ENCODE measurements at regions not wholly inside any gene's neighbourhood (a gene's known extent, or its start where the extent isn't known, plus 50 kb on each side); places are given as distances from the start of the nearest gene placed in this dataset.

- BruUV-seq (replicated peaks): no TSS peak
- TF ChIP-seq EZH2 (IDR thresholded peaks at IDR 0.05; ENCODE audit: borderline replicate concordance, low read depth, low read length, poor library complexity, severe bottlenecking) (no peak), CTCF (conservative IDR thresholded peaks at IDR 0.05; ENCODE audit: low read depth, low read length) (no peak)
- intact Hi-C loops (cut with micrococcal nuclease; ENCODE audit: unreplicated experiment): no loop called here
Observed at GRCh38 chr3:3305084-3305483, 125.6 kb upstream of the CRBN start.

GRCh38 chr3:3303636-3304035 lies 124.1 kb upstream of the CRBN start:
- BruUV-seq (replicated peaks): no TSS peak

More at GRCh38 chr3:3305084-3305483, 125.6 kb upstream of the CRBN start:
- Histone ChIP-seq H3K9me3 (ENCODE audit: low read depth, low read length, poor library complexity, severe bottlenecking) (no peaks in the 10 kb centered on the region), H3K27ac (ENCODE audit: low read depth, low read length, poor library complexity, severe bottlenecking) (no peak overlapping the region), H3K4me1 (ENCODE audit: insufficient read depth, low read length, poor library complexity, severe bottlenecking) (no peaks in the 10 kb centered on the region), H3K27me3 (replicated peaks; ENCODE audit: insufficient read depth, low read depth, low read length, poor library complexity) (no peaks in the 10 kb centered on the region), H3K4me3 (ENCODE audit: low read depth, low read length, poor library complexity, severe bottlenecking) (no peak overlapping the region), H3K36me3 (ENCODE audit: insufficient read depth, low read length, poor library complexity, severe bottlenecking) (no peaks in the 10 kb centered on the region)
- no peak for DNase-seq (ENCODE audit: low spot score)
- ChIA-PET CTCF (no interaction called here), POLR2A (ENCODE audit: low non-redundant PET) (no interaction called here)

GRCh38 chr3:3302964-3303363 lies 123.5 kb upstream of the CRBN start:
- H3K4me3 ChIP-seq (ENCODE audit: low read depth, low read length, poor library complexity, severe bottlenecking): no peak overlapping the region
- POLR2A ChIA-PET (ENCODE audit: low non-redundant PET): no interaction called here
- peaks cover 11% of the 10 kb centered on the region for H3K27me3 ChIP-seq (replicated peaks; ENCODE audit: insufficient read depth, low read depth, low read length, poor library complexity)
- no peaks in the 10 kb centered on the region for H3K9me3 ChIP-seq (ENCODE audit: low read depth, low read length, poor library complexity, severe bottlenecking)
- BruUV-seq (replicated peaks): no TSS peak
- no peak for DNase-seq (ENCODE audit: low spot score)
- no peaks in the 10 kb centered on the region for H3K4me1 ChIP-seq (ENCODE audit: insufficient read depth, low read length, poor library complexity, severe bottlenecking)
- CTCF ChIA-PET: no interaction called here
- no peak overlapping the region for H3K27ac ChIP-seq (ENCODE audit: low read depth, low read length, poor library complexity, severe bottlenecking)
- TF ChIP-seq CTCF (conservative IDR thresholded peaks at IDR 0.05; ENCODE audit: low read depth, low read length) (no peak), EZH2 (IDR thresholded peaks at IDR 0.05; ENCODE audit: borderline replicate concordance, low read depth, low read length, poor library complexity, severe bottlenecking) (no peak)
- intact Hi-C loops (cut with micrococcal nuclease; ENCODE audit: unreplicated experiment): no loop called here
- no peaks in the 10 kb centered on the region for H3K36me3 ChIP-seq (ENCODE audit: insufficient read depth, low read length, poor library complexity, severe bottlenecking)

More at GRCh38 chr3:3303636-3304035, 124.1 kb upstream of the CRBN start:
- Histone ChIP-seq H3K36me3 (ENCODE audit: insufficient read depth, low read length, poor library complexity, severe bottlenecking) (no peaks in the 10 kb centered on the region), H3K9me3 (ENCODE audit: low read depth, low read length, poor library complexity, severe bottlenecking) (no peaks in the 10 kb centered on the region), H3K27ac (ENCODE audit: low read depth, low read length, poor library complexity, severe bottlenecking) (no peak overlapping the region), H3K4me3 (ENCODE audit: low read depth, low read length, poor library complexity, severe bottlenecking) (no peak overlapping the region), H3K4me1 (ENCODE audit: insufficient read depth, low read length, poor library complexity, severe bottlenecking) (no peaks in the 10 kb centered on the region), H3K27me3 (replicated peaks; ENCODE audit: insufficient read depth, low read depth, low read length, poor library complexity) (peaks cover 11% of the 10 kb centered on the region)
- ChIA-PET POLR2A (ENCODE audit: low non-redundant PET) (no interaction called here), CTCF (no interaction called here)
- no peak for DNase-seq (ENCODE audit: low spot score)
- intact Hi-C loops (cut with micrococcal nuclease; ENCODE audit: unreplicated experiment): no loop called here
- TF ChIP-seq CTCF (conservative IDR thresholded peaks at IDR 0.05; ENCODE audit: low read depth, low read length) (no peak), EZH2 (IDR thresholded peaks at IDR 0.05; ENCODE audit: borderline replicate concordance, low read depth, low read length, poor library complexity, severe bottlenecking) (no peak)

All from A673 (cell line).